ENCODE measurements at regions not wholly inside any gene's neighbourhood (a gene's known extent, or its start where the extent isn't known, plus 50 kb on each side); places are given as distances from the start of the nearest gene placed in this dataset.

GRCh38 chr12:71291746-71292145, 133.9 kb upstream of the TSPAN8 start:
- TF ChIP-seq CTCF (conservative IDR thresholded peaks at IDR 0.05 in 1 of 2, IDR thresholded peaks at IDR 0.05 in 1 of 2; ENCODE audit: low read depth in 1 of 2, low read length in 2 of 2), result no peak
- TF ChIP-seq EZH2 (IDR thresholded peaks at IDR 0.05; ENCODE audit: low read length, missing control alignments), result no peak

All from fibroblast of lung (primary cell).